Smooth muscle cell (in vitro differentiated cells): ENCODE measurements at regions not wholly inside any gene's neighbourhood (a gene's known extent, or its start where the extent isn't known, plus 50 kb on each side); places are given as distances from the start of the nearest gene placed in this dataset.

Source experiments
- DNase-seq: peaks from one replicate; lab custom pipeline; 2025; ENCODE audit not compliant: unreplicated experiment; lab: John Stamatoyannopoulos, UW
- H2AFZ ChIP-seq: fragments of 200-600 bp; sonication (generic); 2 replicates; pipeline ENCODE4 v1.6.0; 2016; ENCODE audit warnings: antibody characterized with exemption, low read depth, mild to moderate bottlenecking
- H3F3A ChIP-seq: fragments of 200-600 bp; sonication (generic); 2 replicates; pipeline ENCODE4 v1.6.0; 2017; ENCODE audit warnings: antibody characterized with exemption, low read depth
- H3K27ac ChIP-seq: fragments of 200-600 bp; sonication (generic); 2 replicates; pipeline ENCODE4 v1.5.1; 2016; ENCODE audit warnings: low read depth, mild to moderate bottlenecking
- H3K27me3 ChIP-seq: fragments of 200-600 bp; sonication (generic); 2 replicates; pipeline ENCODE4 v1.6.1; 2016; ENCODE audit warnings: low read depth, mild to moderate bottlenecking
- H3K36me3 ChIP-seq: fragments of 200-600 bp; sonication (generic); 2 replicates; pipeline ENCODE4 v1.5.1; 2016; ENCODE audit warnings: low read depth
- H3K4me1 ChIP-seq: fragments of 200-600 bp; sonication (generic); 2 replicates; pipeline ENCODE4 v1.5.1; 2016; ENCODE audit warnings: low read depth
- H3K4me2 ChIP-seq: fragments of 200-600 bp; sonication (generic); 2 replicates; pipeline ENCODE4 v1.6.0; 2016; ENCODE audit warnings: mild to moderate bottlenecking
- H3K4me3 ChIP-seq: fragments of 200-600 bp; sonication (generic); 2 replicates; pipeline ENCODE4 v1.5.1; 2016; ENCODE audit warnings: mild to moderate bottlenecking
- H3K79me2 ChIP-seq: fragments of 200-600 bp; sonication (generic); 2 replicates; pipeline ENCODE4 v1.6.0; 2016; ENCODE audit warnings: low read depth, mild to moderate bottlenecking
- H3K9ac ChIP-seq: fragments of 200-600 bp; sonication (generic); 2 replicates; pipeline ENCODE4 v1.6.0; 2016; ENCODE audit warnings: low read depth
- H3K9me3 ChIP-seq: fragments of 200-600 bp; sonication (generic); replicated peaks from 2 replicates; pipeline ENCODE4 v1.5.1; 2016; ENCODE audit warnings: low read depth
- H4K20me1 ChIP-seq: fragments of 200-600 bp; sonication (generic); 2 replicates; pipeline ENCODE4 v1.6.0; 2016; ENCODE audit warnings: low read depth
- WGBS: methylation state at CpG from one replicate; pipeline ENCODE4 v1.1.7; 2016; ENCODE audit warnings: low lambda C conversion rate; 5-methylcytosine and 5-hydroxymethylcytosine counted together
- TF ChIP-seq, protein P1 (sequence below): fragments of 200-600 bp; sonication (generic); IDR thresholded peaks from 2 replicates; pipeline ENCODE4 v1.5.1; 2017; ENCODE audit warnings: borderline replicate concordance, mild to moderate bottlenecking, antibody characterized with exemption; ENCODE audit not compliant: insufficient read depth, poor library complexity, severe bottlenecking

DNA sequence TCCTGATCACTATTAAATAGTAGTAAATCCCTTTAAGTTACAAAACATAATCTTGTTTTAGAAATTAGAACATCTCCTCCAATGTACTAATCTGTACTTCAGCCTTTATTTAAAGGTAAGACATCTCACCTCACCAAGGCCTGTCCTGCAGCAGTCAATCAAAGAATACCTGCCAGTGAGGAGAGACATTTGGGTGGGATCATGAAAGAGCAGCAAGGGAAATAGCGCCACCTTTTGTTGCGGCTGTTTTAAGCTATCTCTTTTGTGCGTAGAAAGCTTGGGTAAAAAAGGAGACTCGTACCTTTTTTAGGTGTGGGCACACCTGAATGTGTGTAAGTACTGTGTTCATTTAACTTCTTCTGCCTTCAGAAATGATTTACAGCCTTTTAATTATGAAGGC is 117.8 kb upstream of the TMTC1 start:
- Histone ChIP-seq H3K9me3 (no peaks in the 10 kb centered on the region), H3K9ac (no peak overlapping the region), H3F3A (no peaks in the 10 kb centered on the region), H3K36me3 (no peaks in the 10 kb centered on the region), H3K27ac (no peak overlapping the region), H3K27me3 (no peaks in the 10 kb centered on the region), H3K4me2 (no peak overlapping the region), H2AFZ (no peak overlapping the region), H3K4me1 (no peaks in the 10 kb centered on the region), H3K4me3 (no peak overlapping the region), H4K20me1 (no peaks in the 10 kb centered on the region), H3K79me2 (no peaks in the 10 kb centered on the region)
- 67% methylated on average over 4 of the region's 4 CpGs for WGBS
- DNase-seq = no peak
- TF ChIP-seq, protein P1, sequence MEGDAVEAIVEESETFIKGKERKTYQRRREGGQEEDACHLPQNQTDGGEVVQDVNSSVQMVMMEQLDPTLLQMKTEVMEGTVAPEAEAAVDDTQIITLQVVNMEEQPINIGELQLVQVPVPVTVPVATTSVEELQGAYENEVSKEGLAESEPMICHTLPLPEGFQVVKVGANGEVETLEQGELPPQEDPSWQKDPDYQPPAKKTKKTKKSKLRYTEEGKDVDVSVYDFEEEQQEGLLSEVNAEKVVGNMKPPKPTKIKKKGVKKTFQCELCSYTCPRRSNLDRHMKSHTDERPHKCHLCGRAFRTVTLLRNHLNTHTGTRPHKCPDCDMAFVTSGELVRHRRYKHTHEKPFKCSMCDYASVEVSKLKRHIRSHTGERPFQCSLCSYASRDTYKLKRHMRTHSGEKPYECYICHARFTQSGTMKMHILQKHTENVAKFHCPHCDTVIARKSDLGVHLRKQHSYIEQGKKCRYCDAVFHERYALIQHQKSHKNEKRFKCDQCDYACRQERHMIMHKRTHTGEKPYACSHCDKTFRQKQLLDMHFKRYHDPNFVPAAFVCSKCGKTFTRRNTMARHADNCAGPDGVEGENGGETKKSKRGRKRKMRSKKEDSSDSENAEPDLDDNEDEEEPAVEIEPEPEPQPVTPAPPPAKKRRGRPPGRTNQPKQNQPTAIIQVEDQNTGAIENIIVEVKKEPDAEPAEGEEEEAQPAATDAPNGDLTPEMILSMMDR = no peak

DNA sequence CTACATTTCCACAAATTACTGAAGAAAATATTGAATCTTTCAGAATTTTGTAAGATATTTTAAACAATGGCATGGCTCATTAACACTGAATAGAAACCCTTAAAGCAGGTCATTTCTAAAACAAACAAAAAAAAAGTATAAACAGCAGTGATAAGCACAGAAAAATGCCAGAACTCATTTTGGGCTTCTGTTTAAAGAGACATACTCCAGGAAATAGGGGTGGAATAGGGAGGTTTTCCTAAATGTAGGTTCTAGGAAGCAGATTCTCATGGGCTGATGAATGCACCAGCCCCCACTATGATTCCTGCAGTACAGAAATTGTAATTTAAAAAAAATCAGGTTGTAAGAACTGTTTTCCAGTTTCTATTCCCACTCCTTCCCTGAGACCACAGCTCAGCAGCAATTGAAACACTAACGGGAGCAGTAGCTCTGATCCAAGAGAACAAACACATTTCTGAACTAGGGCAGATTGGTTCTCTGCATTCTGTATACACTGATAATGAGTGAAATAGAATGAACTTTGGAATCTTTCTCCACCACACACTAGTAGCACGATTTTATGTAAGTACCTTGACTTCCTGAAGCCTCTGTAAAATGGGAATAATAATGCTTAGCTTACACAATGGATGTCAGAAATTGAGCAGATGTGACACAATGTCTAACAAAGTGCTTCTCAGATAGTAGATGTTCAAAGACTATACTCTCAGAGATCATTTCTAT is 115.6 kb upstream of the TMTC1 start:
- WGBS = 89% methylated on average over 2 of the region's 2 CpGs
- H3K4me2 ChIP-seq = no peak overlapping the region
- no peak overlapping the region for H2AFZ ChIP-seq
- no peak for DNase-seq
- no peak overlapping the region for H3K27ac ChIP-seq
- no peaks in the 10 kb centered on the region for H3K4me1 ChIP-seq
- no peaks in the 10 kb centered on the region for H3F3A ChIP-seq
- H3K9ac ChIP-seq = no peak overlapping the region
- H3K27me3 ChIP-seq = no peaks in the 10 kb centered on the region
- no peak overlapping the region for H3K4me3 ChIP-seq
- TF ChIP-seq, protein P1 = no peak
- H3K9me3 ChIP-seq = no peaks in the 10 kb centered on the region
- H3K79me2 ChIP-seq = no peaks in the 10 kb centered on the region
- no peaks in the 10 kb centered on the region for H4K20me1 ChIP-seq
- H3K36me3 ChIP-seq = no peaks in the 10 kb centered on the region

GRCh38 chr12:29895966-29896365 is 112.2 kb upstream of the TMTC1 start:
- Histone ChIP-seq H4K20me1 (no peaks in the 10 kb centered on the region), H3K27me3 (no peaks in the 10 kb centered on the region), H3K4me3 (no peak overlapping the region), H3K79me2 (no peaks in the 10 kb centered on the region), H3F3A (no peaks in the 10 kb centered on the region), H3K9ac (no peak overlapping the region), H3K36me3 (no peaks in the 10 kb centered on the region), H2AFZ (no peak overlapping the region), H3K9me3 (no peaks in the 10 kb centered on the region), H3K27ac (no peak overlapping the region), H3K4me1 (no peaks in the 10 kb centered on the region), H3K4me2 (no peak overlapping the region)
- DNase-seq = no peak
- 87% methylated on average over 3 of the region's 3 CpGs for WGBS
- TF ChIP-seq, protein P1 = no peak

DNA sequence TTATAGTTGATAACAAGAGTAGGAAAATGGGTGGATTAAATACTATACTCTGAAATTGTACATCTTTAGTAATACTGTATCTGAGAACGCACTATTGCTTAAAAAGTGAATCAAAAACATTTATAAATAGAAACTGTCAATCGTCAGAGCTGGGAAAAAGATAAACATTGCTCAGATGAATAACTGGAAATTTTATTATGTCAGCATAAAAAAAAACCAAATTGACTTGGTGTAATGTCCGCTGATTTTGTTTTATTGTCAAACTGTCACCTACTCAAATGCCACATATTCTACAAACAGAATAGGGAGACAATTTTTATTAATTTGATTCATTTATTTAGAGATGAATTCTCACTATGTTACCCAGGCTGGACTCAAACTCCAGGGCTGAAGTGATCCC is 109.3 kb upstream of the TMTC1 start:
- no peaks in the 10 kb centered on the region for H3K27me3 ChIP-seq
- no peaks in the 10 kb centered on the region for H3K36me3 ChIP-seq
- H3F3A ChIP-seq = no peaks in the 10 kb centered on the region
- H3K9me3 ChIP-seq = no peaks in the 10 kb centered on the region
- H3K4me3 ChIP-seq = no peak overlapping the region
- WGBS = 90% methylated on average over 3 of the region's 3 CpGs
- H3K4me2 ChIP-seq = no peak overlapping the region
- no peaks in the 10 kb centered on the region for H3K4me1 ChIP-seq
- H3K27ac ChIP-seq = no peak overlapping the region
- H3K9ac ChIP-seq = no peak overlapping the region
- no peak for DNase-seq
- TF ChIP-seq, protein P1 = no peak
- H3K79me2 ChIP-seq = no peaks in the 10 kb centered on the region
- no peaks in the 10 kb centered on the region for H4K20me1 ChIP-seq
- H2AFZ ChIP-seq = no peak overlapping the region
